PFSK-1 (cell line): ENCODE measurements at regions not wholly inside any gene's neighbourhood (a gene's known extent, or its start where the extent isn't known, plus 50 kb on each side); places are given as distances from the start of the nearest gene placed in this dataset.

Experiments used
- FOXP2 ChIP-seq: optimal IDR thresholded peaks from 2 replicates; pipeline ENCODE3; 2011; ENCODE audit warnings: borderline replicate concordance, control low read depth, inconsistent platforms; ENCODE audit not compliant: insufficient read depth; ENCODE audit errors: extremely low read length, extremely low read depth
- POLR2AphosphoS5 ChIP-seq: IDR thresholded peaks from 2 replicates; pipeline ENCODE4 v1.6.1; 2012; ENCODE audit warnings: low read depth, mild to moderate bottlenecking, control low read depth, low read length, moderate library complexity
- SIN3A ChIP-seq: IDR thresholded peaks from 2 replicates; pipeline ENCODE4 v1.6.1; 2012; ENCODE audit warnings: mild to moderate bottlenecking, low read length, moderate library complexity, borderline replicate concordance; ENCODE audit not compliant: insufficient read depth
- TAF1 ChIP-seq: IDR thresholded peaks from 2 replicates; pipeline ENCODE4 v1.6.1; 2012; ENCODE audit warnings: low read length, control low read depth, borderline replicate concordance; ENCODE audit not compliant: insufficient read depth
- TF ChIP-seq, protein P1 (sequence below), 2 experiments: IDR thresholded peaks; 2 replicates each; pipeline versions ENCODE4 v1.6.1 to v1.8.0; 2011 to 2012; ENCODE audit warnings: low read depth in 2 of 2, low read length in 2 of 2, control low read depth in 1 of 2, inconsistent platforms in 1 of 2, mild to moderate bottlenecking in 1 of 2, moderate library complexity in 1 of 2; ENCODE audit not compliant: insufficient read depth in 1 of 2

DNA sequence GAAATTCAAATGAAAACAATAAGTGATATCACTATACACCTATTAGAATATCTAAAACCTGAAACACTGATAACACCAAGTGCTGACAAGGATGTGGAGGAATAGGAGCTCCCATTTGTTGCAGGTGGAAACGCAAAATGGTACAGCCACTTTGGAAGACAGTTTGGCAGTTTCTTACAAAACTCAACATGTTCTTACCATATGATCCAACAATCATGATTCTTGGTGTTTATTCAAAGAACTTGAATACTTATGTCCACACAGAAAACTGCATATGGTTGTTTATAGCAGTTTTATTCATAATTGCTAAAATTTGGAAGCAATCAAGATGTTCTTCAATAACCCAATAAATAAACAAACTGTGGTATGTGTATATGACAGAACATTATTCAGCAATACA, 107.9 kb downstream of the FHDC1 start:
- TF ChIP-seq FOXP2 (no peak), SIN3A (no peak), POLR2AphosphoS5 (no peak), TAF1 (no peak)
- TF ChIP-seq, protein P1, sequence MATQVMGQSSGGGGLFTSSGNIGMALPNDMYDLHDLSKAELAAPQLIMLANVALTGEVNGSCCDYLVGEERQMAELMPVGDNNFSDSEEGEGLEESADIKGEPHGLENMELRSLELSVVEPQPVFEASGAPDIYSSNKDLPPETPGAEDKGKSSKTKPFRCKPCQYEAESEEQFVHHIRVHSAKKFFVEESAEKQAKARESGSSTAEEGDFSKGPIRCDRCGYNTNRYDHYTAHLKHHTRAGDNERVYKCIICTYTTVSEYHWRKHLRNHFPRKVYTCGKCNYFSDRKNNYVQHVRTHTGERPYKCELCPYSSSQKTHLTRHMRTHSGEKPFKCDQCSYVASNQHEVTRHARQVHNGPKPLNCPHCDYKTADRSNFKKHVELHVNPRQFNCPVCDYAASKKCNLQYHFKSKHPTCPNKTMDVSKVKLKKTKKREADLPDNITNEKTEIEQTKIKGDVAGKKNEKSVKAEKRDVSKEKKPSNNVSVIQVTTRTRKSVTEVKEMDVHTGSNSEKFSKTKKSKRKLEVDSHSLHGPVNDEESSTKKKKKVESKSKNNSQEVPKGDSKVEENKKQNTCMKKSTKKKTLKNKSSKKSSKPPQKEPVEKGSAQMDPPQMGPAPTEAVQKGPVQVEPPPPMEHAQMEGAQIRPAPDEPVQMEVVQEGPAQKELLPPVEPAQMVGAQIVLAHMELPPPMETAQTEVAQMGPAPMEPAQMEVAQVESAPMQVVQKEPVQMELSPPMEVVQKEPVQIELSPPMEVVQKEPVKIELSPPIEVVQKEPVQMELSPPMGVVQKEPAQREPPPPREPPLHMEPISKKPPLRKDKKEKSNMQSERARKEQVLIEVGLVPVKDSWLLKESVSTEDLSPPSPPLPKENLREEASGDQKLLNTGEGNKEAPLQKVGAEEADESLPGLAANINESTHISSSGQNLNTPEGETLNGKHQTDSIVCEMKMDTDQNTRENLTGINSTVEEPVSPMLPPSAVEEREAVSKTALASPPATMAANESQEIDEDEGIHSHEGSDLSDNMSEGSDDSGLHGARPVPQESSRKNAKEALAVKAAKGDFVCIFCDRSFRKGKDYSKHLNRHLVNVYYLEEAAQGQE (IDR thresholded peaks at IDR 0.05; ENCODE audit: insufficient read depth in 1 of 2, low read depth in 2 of 2, low read length in 2 of 2), result no peak

GRCh38 chr4:153045111-153045982, 109.2 kb downstream of the FHDC1 start:
- TF ChIP-seq, protein P1 (IDR thresholded peaks at IDR 0.05; ENCODE audit: insufficient read depth in 1 of 2, low read depth in 2 of 2, low read length in 2 of 2), result no peak
- TF ChIP-seq SIN3A, result no peak
- no peak for TF ChIP-seq FOXP2
- TF ChIP-seq POLR2AphosphoS5, result no peak
- TF ChIP-seq TAF1, result no peak

- TF ChIP-seq POLR2AphosphoS5 (no peak), TAF1 (no peak), FOXP2 (no peak), SIN3A (no peak)
- TF ChIP-seq, protein P1 (IDR thresholded peaks at IDR 0.05; ENCODE audit: insufficient read depth in 1 of 2, low read depth in 2 of 2, low read length in 2 of 2), result no peak
Measured at GRCh38 chr4:153058671-153059060, 122.5 kb downstream of the FHDC1 start.

DNA sequence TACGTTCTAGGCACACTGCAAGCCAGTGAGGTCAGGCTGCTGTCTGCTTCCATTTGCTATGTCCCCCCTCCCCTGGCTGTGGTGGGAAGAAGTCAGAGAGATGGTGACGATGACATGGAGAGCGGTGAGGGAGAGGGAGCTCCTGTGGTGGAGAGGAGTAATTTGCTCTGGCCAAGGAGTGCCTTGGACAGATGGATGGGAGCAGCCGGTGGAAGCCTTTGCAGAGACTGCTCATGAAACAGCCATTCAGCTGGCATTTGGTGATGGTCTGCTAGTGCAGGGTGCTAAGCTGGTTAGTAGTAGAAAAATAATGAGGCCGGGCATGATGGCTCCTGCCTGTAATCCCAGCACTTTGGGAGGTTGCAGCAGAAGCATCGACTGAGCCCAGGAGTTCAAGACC, 124.1 kb downstream of the FHDC1 start:
- TF ChIP-seq POLR2AphosphoS5, result no peak
- no peak for TF ChIP-seq SIN3A
- TF ChIP-seq TAF1, result no peak
- TF ChIP-seq FOXP2, result no peak
- TF ChIP-seq, protein P1 (IDR thresholded peaks at IDR 0.05; ENCODE audit: insufficient read depth in 1 of 2, low read depth in 2 of 2, low read length in 2 of 2), result no peak
